ENCODE measurements at regions not wholly inside any gene's neighbourhood (a gene's known extent, or its start where the extent isn't known, plus 50 kb on each side); places are given as distances from the start of the nearest gene placed in this dataset.

GRCh38 chr20:16919841-16920240, 171.7 kb downstream of the OTOR start:
- no peak for TF ChIP-seq CTCF (IDR thresholded peaks at IDR 0.05; ENCODE audit: poor library complexity)
- no peak for TF ChIP-seq EZH2phosphoT487 (IDR thresholded peaks at IDR 0.05; ENCODE audit: low read depth, severe bottlenecking, unreplicated experiment)

Data from hepatocyte (in vitro differentiated cells).